Fibroblast of pulmonary artery (primary cell): ENCODE measurements at regions not wholly inside any gene's neighbourhood (a gene's known extent, or its start where the extent isn't known, plus 50 kb on each side); places are given as distances from the start of the nearest gene placed in this dataset.

Source experiments
- DNase-seq: peaks from one replicate; pipeline ENCODE4 v3.0.0-alpha.2; 2010; ENCODE audit warnings: low read depth
- H3K4me3 ChIP-seq: replicated peaks from 2 replicates; pipeline ENCODE4 v1.5.1; 2011; ENCODE audit warnings: low read depth, mild to moderate bottlenecking, control low read depth, low read length, moderate library complexity
- TF ChIP-seq, protein P1 (sequence below): IDR thresholded peaks from 2 replicates; pipeline ENCODE4 v1.5.1; 2011; ENCODE audit warnings: mild to moderate bottlenecking, control low read depth, low read length, inconsistent platforms; ENCODE audit errors: missing control alignments

DNA sequence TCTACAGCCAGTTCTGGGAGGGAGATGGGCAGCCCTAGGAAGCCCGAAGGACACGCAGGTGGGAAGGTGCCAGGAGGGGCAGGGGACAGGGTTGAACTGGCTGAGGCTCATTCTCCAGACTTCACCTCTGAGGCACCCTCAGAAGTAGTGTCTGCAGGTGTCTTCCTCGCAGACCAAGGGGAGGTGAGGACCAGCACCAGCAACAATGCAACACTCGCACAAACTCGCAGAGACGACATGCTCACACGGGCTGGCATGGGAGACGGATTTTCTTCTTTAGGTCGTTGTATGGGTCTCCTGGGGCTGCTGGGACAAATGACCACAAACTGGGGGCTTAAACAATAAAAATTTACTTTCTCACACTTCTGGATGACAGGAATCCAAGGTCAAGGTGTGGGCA lies 132.2 kb upstream of the FOXF1 start:
- TF ChIP-seq, protein P1, sequence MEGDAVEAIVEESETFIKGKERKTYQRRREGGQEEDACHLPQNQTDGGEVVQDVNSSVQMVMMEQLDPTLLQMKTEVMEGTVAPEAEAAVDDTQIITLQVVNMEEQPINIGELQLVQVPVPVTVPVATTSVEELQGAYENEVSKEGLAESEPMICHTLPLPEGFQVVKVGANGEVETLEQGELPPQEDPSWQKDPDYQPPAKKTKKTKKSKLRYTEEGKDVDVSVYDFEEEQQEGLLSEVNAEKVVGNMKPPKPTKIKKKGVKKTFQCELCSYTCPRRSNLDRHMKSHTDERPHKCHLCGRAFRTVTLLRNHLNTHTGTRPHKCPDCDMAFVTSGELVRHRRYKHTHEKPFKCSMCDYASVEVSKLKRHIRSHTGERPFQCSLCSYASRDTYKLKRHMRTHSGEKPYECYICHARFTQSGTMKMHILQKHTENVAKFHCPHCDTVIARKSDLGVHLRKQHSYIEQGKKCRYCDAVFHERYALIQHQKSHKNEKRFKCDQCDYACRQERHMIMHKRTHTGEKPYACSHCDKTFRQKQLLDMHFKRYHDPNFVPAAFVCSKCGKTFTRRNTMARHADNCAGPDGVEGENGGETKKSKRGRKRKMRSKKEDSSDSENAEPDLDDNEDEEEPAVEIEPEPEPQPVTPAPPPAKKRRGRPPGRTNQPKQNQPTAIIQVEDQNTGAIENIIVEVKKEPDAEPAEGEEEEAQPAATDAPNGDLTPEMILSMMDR = no peak
- H3K4me3 ChIP-seq = no peak overlapping the region
- DNase-seq = no peak

DNA sequence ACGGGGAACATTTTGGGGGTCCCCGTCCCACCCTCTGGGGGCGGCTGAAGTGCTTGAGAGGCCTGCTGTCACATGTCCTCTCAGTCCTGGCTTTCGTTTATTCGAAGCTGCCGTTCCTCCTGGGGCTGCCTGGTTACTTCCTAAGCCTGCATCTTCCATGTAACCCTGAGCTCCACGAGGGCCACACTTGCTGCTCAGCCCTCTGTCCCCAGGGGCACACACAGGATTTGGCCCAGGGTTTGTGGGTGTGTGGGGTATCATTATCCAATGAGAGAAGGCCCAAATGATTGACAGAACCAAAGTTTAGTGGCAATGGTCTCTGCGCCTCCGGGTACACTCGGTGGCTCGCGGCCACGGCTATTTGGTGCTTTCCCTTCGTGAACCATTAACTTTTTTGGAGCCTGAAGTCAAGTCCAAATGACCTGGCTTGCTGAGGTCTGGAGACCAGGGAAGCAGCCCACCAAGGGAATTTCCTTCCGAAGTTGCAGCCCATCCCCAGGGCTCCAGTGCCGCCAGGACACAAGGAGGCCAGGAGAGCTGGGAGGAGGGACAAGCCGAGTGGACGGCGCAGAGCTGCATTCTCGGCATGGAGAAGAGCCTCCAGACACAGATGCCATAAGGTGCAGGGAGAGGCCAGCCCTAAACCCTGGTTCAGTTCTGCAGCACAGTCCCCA lies 131.4 kb upstream of the FOXF1 start:
- no peak overlapping the region for H3K4me3 ChIP-seq
- no peak for DNase-seq
- TF ChIP-seq, protein P1 = no peak

- H3K4me3 ChIP-seq = no peak overlapping the region
- DNase-seq = peak; percentile 51
- TF ChIP-seq, protein P1 = no peak
Measured at GRCh38 chr16:86379505-86379846, 130.9 kb upstream of the FOXF1 start.

- DNase-seq = no peak
- H3K4me3 ChIP-seq = no peak overlapping the region
- TF ChIP-seq, protein P1 = no peak
Measured at GRCh38 chr16:86380030-86380429, 130.3 kb upstream of the FOXF1 start.

- no peak for DNase-seq
- H3K4me3 ChIP-seq = no peak overlapping the region
- TF ChIP-seq, protein P1 = no peak
Measured at GRCh38 chr16:86381491-86381890, 128.8 kb upstream of the FOXF1 start.

DNA sequence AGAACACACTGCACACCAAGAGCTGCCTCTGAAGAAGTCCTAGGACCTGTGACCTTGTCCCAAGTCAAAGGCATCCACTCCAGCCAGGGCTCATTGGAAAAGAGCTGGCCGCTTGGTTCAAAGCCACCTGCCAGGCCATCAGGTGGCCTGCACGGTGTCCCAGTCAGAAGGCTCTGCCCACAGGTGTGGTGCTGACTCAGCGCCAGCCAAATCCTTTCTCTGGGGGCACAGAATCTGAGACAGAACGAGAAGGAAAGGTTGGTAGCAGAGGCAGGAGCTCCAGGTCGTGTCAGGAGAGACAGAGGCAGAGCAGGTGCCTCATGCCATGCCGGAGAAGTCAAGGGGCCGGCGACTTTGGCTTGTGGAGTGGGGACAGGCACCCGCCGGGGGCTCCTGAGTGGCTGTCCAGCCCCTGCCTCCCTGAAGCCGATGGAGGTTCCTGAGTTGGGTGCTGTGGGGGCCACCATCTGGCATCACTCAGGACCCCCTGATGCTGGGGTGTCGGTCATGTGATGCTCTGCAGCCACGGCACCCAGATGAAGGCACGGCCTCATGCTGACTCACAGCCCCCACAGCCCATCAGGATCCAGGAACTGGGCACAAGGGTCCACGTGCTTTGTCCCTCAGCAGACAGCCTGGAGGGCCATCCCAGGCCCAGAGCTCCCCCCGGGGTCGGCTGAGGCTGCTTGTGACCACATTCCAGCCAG lies 128.1 kb upstream of the FOXF1 start:
- H3K4me3 ChIP-seq = no peak overlapping the region
- no peak for DNase-seq
- TF ChIP-seq, protein P1 = no peak
